ENCODE measurements at regions not wholly inside any gene's neighbourhood (a gene's known extent, or its start where the extent isn't known, plus 50 kb on each side); places are given as distances from the start of the nearest gene placed in this dataset.

DNA sequence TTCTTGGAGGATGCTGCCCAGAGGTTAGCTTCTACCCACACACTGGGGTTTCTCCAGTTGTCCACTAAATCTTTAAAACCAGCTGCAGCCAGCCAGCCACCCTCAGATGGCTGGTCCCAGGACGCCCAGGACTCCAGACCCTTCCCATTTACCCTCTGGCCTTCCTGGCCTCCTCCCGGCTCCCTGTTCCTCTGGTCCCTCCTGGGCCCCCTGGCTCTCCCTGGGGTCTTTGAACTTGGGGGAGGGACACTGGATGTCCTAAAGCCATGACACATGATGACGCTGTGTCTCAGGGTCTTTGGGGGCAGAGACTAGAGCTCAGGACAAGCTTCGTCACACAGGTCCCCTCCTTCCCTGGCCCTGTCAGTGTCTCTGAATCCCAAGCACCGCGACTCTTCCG lies 201.1 kb upstream of the HDAC4 start:
- WGBS, 3 donors: 85 to 92% (median 87%) methylated on average over 7 of the region's 7 CpGs
- no peak for DNase-seq
- no peaks in the 10 kb centered on the region for H3K4me1 ChIP-seq (ENCODE audit: control insufficient read depth in 3 of 3, insufficient read depth in 2 of 3, low read depth in 1 of 3, low read length in 2 of 3)

DNA sequence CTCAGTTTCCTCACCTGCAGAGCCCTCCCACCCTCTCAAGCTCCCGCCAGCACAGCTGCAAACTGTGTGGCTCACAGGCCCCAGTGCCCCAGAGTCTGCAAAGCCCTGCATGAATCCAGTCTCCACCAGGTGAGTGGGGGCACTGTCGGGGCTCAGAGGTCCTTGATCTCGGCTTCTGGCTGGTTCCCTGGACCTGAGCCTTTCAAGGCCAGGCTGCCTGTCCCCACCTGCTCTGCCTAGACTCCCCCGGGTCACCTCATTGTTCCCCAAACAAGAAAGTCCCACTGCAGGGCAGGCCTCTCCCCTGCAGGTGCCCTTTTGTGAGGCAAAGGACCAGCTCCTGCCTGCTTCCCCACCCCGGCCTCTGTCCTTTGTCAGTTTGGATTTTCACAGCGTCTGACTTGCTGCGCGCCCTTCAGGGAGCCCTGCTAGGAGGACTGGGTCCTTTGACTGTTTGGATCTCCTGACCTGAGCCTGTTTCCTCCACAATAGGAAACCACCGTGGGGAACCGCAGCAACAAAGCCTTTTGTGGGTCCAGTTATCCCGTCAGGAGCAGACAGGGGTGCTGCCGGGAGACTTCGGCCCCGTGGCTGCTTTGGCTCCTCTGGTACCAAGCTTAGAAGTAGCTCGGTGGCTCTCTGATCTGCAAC lies 200.5 kb upstream of the HDAC4 start:
- DNase-seq (no peak), FAIRE-seq (no peak)
- H3K4me1 ChIP-seq (ENCODE audit: control insufficient read depth in 3 of 3, insufficient read depth in 2 of 3, low read depth in 1 of 3, low read length in 2 of 3): no peaks in the 10 kb centered on the region
- 77 to 78% (median 78%) methylated on average over 15 of the region's 15 CpGs for WGBS, 3 donors
- no peak overlapping the region for H3K4me3 ChIP-seq (ENCODE audit: low read depth in 1 of 3, low read length in 3 of 3)
- peaks cover 0 to 2% (median 0%) of the 10 kb centered on the region in 3 donors for H3K27me3 ChIP-seq (ENCODE audit: control insufficient read depth in 3 of 3, insufficient read depth in 3 of 3, low read length in 3 of 3)
- no peaks in the 10 kb centered on the region for H3K36me3 ChIP-seq (ENCODE audit: control insufficient read depth in 3 of 3, insufficient read depth in 2 of 3, low read depth in 1 of 3, low read length in 3 of 3)
- no peak overlapping the region for H3K27ac ChIP-seq (ENCODE audit: low read depth in 1 of 3, low read length in 2 of 3)
- H3K9me3 ChIP-seq (ENCODE audit: control insufficient read depth in 2 of 2, insufficient read depth in 1 of 2, low read depth in 1 of 2, low read length in 1 of 2): peaks cover 0 to 7% of the 10 kb centered on the region in 2 donors

More for the DNA sequence above, 201.1 kb upstream of the HDAC4 start:
- H3K27ac ChIP-seq (ENCODE audit: low read depth in 1 of 3, low read length in 2 of 3): no peak overlapping the region
- H3K36me3 ChIP-seq (ENCODE audit: control insufficient read depth in 3 of 3, insufficient read depth in 2 of 3, low read depth in 1 of 3, low read length in 3 of 3): no peaks in the 10 kb centered on the region
- H3K27me3 ChIP-seq (ENCODE audit: control insufficient read depth in 3 of 3, insufficient read depth in 3 of 3, low read length in 3 of 3): peaks cover 0 to 2% (median 0%) of the 10 kb centered on the region in 3 donors
- no peak for FAIRE-seq
- no peak overlapping the region for H3K4me3 ChIP-seq (ENCODE audit: low read depth in 1 of 3, low read length in 3 of 3)
- peaks cover 0 to 7% of the 10 kb centered on the region in 2 donors for H3K9me3 ChIP-seq (ENCODE audit: control insufficient read depth in 2 of 2, insufficient read depth in 1 of 2, low read depth in 1 of 2, low read length in 1 of 2)

GRCh38 chr2:239600650-239601049 lies 199.8 kb upstream of the HDAC4 start:
- 66 to 76% (median 66%) methylated on average over 4 to 5 of the region's 5 CpGs for WGBS, 3 donors
- H3K27ac ChIP-seq (ENCODE audit: low read depth in 1 of 3, low read length in 2 of 3): no peak overlapping the region
- no peak overlapping the region for H3K4me3 ChIP-seq (ENCODE audit: low read depth in 1 of 3, low read length in 3 of 3)
- peaks cover 0 to 7% of the 10 kb centered on the region in 2 donors for H3K9me3 ChIP-seq (ENCODE audit: control insufficient read depth in 2 of 2, insufficient read depth in 1 of 2, low read depth in 1 of 2, low read length in 1 of 2)
- peaks cover 0 to 2% (median 0%) of the 10 kb centered on the region in 3 donors for H3K27me3 ChIP-seq (ENCODE audit: control insufficient read depth in 3 of 3, insufficient read depth in 3 of 3, low read length in 3 of 3)
- no peaks in the 10 kb centered on the region for H3K4me1 ChIP-seq (ENCODE audit: control insufficient read depth in 3 of 3, insufficient read depth in 2 of 3, low read depth in 1 of 3, low read length in 2 of 3)
- DNase-seq: no peak
- H3K36me3 ChIP-seq (ENCODE audit: control insufficient read depth in 3 of 3, insufficient read depth in 2 of 3, low read depth in 1 of 3, low read length in 3 of 3): no peaks in the 10 kb centered on the region
- FAIRE-seq: no peak

DNA sequence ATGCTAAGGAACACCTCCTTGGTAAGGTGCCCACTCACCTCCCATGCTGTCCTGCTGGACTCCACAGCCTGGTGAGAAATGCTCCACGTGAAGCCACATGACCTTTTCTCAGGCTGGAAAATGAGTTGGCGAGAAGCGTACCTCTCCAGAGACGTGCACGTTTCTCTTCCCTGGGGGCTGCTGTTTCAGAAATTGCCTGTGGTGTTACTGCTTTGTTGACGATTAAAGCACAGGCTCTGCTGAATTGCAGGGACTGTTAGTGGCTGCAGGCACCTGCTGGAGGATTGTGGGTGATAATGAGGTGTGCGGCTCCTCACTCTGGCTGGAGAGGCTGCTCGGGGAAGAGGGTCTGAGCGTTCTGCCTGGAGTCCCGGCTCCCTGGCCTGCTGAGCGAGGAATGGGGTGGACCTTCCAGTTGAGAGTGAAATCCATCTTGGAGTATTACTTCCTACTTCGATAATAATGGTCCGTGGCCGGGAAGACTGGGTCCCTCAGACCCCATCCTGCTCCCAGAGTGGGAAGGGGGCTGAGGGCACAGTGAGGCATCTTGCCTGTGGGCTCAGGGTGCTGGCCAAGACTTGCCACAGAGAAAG lies 199.3 kb upstream of the HDAC4 start:
- 81 to 88% (median 86%) methylated on average over 14 of the region's 14 CpGs for WGBS, 3 donors
- no peak overlapping the region for H3K27ac ChIP-seq (ENCODE audit: low read depth in 1 of 3, low read length in 2 of 3)
- H3K4me3 ChIP-seq (ENCODE audit: low read depth in 1 of 3, low read length in 3 of 3): no peak overlapping the region
- no peak for FAIRE-seq
- DNase-seq: no peak
- peaks cover 0 to 7% of the 10 kb centered on the region in 2 donors for H3K9me3 ChIP-seq (ENCODE audit: control insufficient read depth in 2 of 2, insufficient read depth in 1 of 2, low read depth in 1 of 2, low read length in 1 of 2)
- H3K36me3 ChIP-seq (ENCODE audit: control insufficient read depth in 3 of 3, insufficient read depth in 2 of 3, low read depth in 1 of 3, low read length in 3 of 3): no peaks in the 10 kb centered on the region
- no peaks in the 10 kb centered on the region for H3K4me1 ChIP-seq (ENCODE audit: control insufficient read depth in 3 of 3, insufficient read depth in 2 of 3, low read depth in 1 of 3, low read length in 2 of 3)
- peaks cover 0 to 2% (median 0%) of the 10 kb centered on the region in 3 donors for H3K27me3 ChIP-seq (ENCODE audit: control insufficient read depth in 3 of 3, insufficient read depth in 3 of 3, low read length in 3 of 3)

DNA sequence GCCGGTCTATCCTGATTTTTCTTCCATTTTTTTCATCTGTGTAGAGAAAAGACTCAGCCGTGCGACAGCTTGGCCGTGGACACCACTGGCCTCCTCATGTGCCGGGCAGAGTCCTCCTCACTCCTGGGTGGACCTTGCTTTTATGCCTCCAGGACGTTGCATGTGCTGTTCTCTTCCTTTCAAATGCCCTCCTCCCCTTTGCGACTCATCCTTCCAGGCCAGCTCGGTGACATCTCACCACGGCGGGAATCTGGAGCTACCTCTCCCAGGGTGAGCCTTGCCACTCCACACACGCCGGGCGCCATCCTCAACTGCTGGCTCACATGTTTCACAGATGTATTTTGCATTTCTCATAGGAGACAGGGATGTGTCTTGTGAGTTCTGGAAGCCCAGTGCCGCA lies 198.5 kb upstream of the HDAC4 start:
- WGBS, 3 donors: 57 to 78% (median 67%) methylated on average over 14 of the region's 14 CpGs
- Histone ChIP-seq H3K27ac (ENCODE audit: low read depth in 1 of 3, low read length in 2 of 3) (no peak overlapping the region), H3K4me3 (ENCODE audit: low read depth in 1 of 3, low read length in 3 of 3) (no peak overlapping the region), H3K4me1 (ENCODE audit: control insufficient read depth in 3 of 3, insufficient read depth in 2 of 3, low read depth in 1 of 3, low read length in 2 of 3) (no peaks in the 10 kb centered on the region), H3K36me3 (ENCODE audit: control insufficient read depth in 3 of 3, insufficient read depth in 2 of 3, low read depth in 1 of 3, low read length in 3 of 3) (no peaks in the 10 kb centered on the region), H3K27me3 (ENCODE audit: control insufficient read depth in 3 of 3, insufficient read depth in 3 of 3, low read length in 3 of 3) (peaks cover 0 to 2% (median 0%) of the 10 kb centered on the region in 3 donors), H3K9me3 (ENCODE audit: control insufficient read depth in 2 of 2, insufficient read depth in 1 of 2, low read depth in 1 of 2, low read length in 1 of 2) (peaks cover 0 to 7% of the 10 kb centered on the region in 2 donors)
- DNase-seq (no peak), FAIRE-seq (no peak)

- no peak for DNase-seq
- 64 to 73% (median 70%) methylated on average over 5 of the region's 5 CpGs for WGBS, 3 donors
- Histone ChIP-seq H3K4me3 (ENCODE audit: low read depth in 1 of 3, low read length in 3 of 3) (no peak overlapping the region), H3K9me3 (ENCODE audit: control insufficient read depth in 2 of 2, insufficient read depth in 1 of 2, low read depth in 1 of 2, low read length in 1 of 2) (peaks cover 0 to 3% of the 10 kb centered on the region in 2 donors), H3K4me1 (ENCODE audit: control insufficient read depth in 3 of 3, insufficient read depth in 2 of 3, low read depth in 1 of 3, low read length in 2 of 3) (no peaks in the 10 kb centered on the region), H3K27me3 (ENCODE audit: control insufficient read depth in 3 of 3, insufficient read depth in 3 of 3, low read length in 3 of 3) (peaks cover 0 to 2% (median 0%) of the 10 kb centered on the region in 3 donors), H3K36me3 (ENCODE audit: control insufficient read depth in 3 of 3, insufficient read depth in 2 of 3, low read depth in 1 of 3, low read length in 3 of 3) (no peaks in the 10 kb centered on the region), H3K27ac (ENCODE audit: low read depth in 1 of 3, low read length in 2 of 3) (no peak overlapping the region)
- no peak for FAIRE-seq
Observed at GRCh38 chr2:239598732-239599090, 197.9 kb upstream of the HDAC4 start.

GRCh38 chr2:239598011-239598731 lies 197.4 kb upstream of the HDAC4 start:
- Histone ChIP-seq H3K27me3 (ENCODE audit: control insufficient read depth in 3 of 3, insufficient read depth in 3 of 3, low read length in 3 of 3) (peaks cover 0 to 2% (median 0%) of the 10 kb centered on the region in 3 donors), H3K4me3 (ENCODE audit: low read depth in 1 of 3, low read length in 3 of 3) (no peak overlapping the region), H3K27ac (ENCODE audit: low read depth in 1 of 3, low read length in 2 of 3) (no peak overlapping the region), H3K36me3 (ENCODE audit: control insufficient read depth in 3 of 3, insufficient read depth in 2 of 3, low read depth in 1 of 3, low read length in 3 of 3) (no peaks in the 10 kb centered on the region), H3K4me1 (ENCODE audit: control insufficient read depth in 3 of 3, insufficient read depth in 2 of 3, low read depth in 1 of 3, low read length in 2 of 3) (no peaks in the 10 kb centered on the region), H3K9me3 (ENCODE audit: control insufficient read depth in 2 of 2, insufficient read depth in 1 of 2, low read depth in 1 of 2, low read length in 1 of 2) (peaks cover 0 to 1% of the 10 kb centered on the region in 2 donors)
- WGBS, 3 donors: 78 to 86% (median 81%) methylated on average over 21 to 23 of the region's 23 CpGs
- FAIRE-seq (no peak), DNase-seq (no peak)

DNA sequence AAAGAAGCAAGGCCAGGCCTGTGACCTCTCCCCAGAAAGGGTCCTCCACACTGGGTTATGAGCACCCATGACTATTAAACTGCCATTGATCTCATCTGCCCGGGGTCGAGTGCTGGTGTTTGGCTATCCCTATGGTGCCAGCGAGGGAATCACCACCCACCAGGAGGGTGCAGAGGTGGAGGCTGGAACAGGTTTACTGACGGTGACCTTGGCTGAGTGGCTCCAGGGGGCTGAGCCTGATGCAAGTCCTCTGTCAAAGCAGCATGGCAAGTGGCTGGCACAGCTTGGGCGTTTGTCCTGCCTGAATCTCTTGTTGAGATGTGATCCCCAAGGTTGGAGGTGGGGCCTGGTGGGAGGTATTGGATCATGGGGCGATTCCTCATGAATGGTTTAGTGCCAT lies 196.4 kb upstream of the HDAC4 start:
- H3K4me1 ChIP-seq (ENCODE audit: control insufficient read depth in 3 of 3, insufficient read depth in 2 of 3, low read depth in 1 of 3, low read length in 2 of 3): no peaks in the 10 kb centered on the region
- peaks cover 0 to 2% (median 0%) of the 10 kb centered on the region in 3 donors for H3K27me3 ChIP-seq (ENCODE audit: control insufficient read depth in 3 of 3, insufficient read depth in 3 of 3, low read length in 3 of 3)
- no peak for DNase-seq
- no peak overlapping the region for H3K27ac ChIP-seq (ENCODE audit: low read depth in 1 of 3, low read length in 2 of 3)
- peaks cover 0 to 2% of the 10 kb centered on the region in 2 donors for H3K9me3 ChIP-seq (ENCODE audit: control insufficient read depth in 2 of 2, insufficient read depth in 1 of 2, low read depth in 1 of 2, low read length in 1 of 2)
- H3K36me3 ChIP-seq (ENCODE audit: control insufficient read depth in 3 of 3, insufficient read depth in 2 of 3, low read depth in 1 of 3, low read length in 3 of 3): no peaks in the 10 kb centered on the region
- FAIRE-seq: no peak
- WGBS, 3 donors: 80 to 84% (median 81%) methylated on average over 6 of the region's 6 CpGs
- H3K4me3 ChIP-seq (ENCODE audit: low read depth in 1 of 3, low read length in 3 of 3): no peak overlapping the region

Measured in small intestine (tissue), 7 donors.